Stimulated activated CD4-positive, alpha-beta T cell treated with anti-CD3 and anti-CD28 coated beads, Interleukin-1b, Interleukin-23, amount 100 ng/mL, for 48 hours (primary cell): ENCODE measurements at regions not wholly inside any gene's neighbourhood (a gene's known extent, or its start where the extent isn't known, plus 50 kb on each side); places are given as distances from the start of the nearest gene placed in this dataset.
"Not testable (repeated sequence)": the region's sequence is repeated elsewhere in the genome, so short reads cannot be mapped to it uniquely, and the experiment has no call there.

ENCODE experiments used
- DNase-seq: peaks from one replicate; pipeline ENCODE4 v3.0.0-alpha.2; 2020

- DNase-seq: no peak
These were observed 379.5 kb upstream of the GJE1 start for GRCh38 chr6:141753180-141753579.

GRCh38 chr6:141752677-141753076 is 380.0 kb upstream of the GJE1 start:
- no peak for DNase-seq

GRCh38 chr6:141746324-141746723 is 386.4 kb upstream of the GJE1 start:
- not testable (repeated sequence) for DNase-seq

- no peak for DNase-seq
These were observed 387.8 kb upstream of the GJE1 start for GRCh38 chr6:141744971-141745370.

GRCh38 chr6:141744194-141744925 is 388.4 kb upstream of the GJE1 start:
- DNase-seq: no peak

- no peak for DNase-seq
These were observed 396.6 kb upstream of the GJE1 start for GRCh38 chr6:141736104-141736503.

- DNase-seq: no peak
These were observed 397.6 kb upstream of the GJE1 start for GRCh38 chr6:141735126-141735525.

- no peak for DNase-seq
These were observed 398.5 kb upstream of the GJE1 start for GRCh38 chr6:141734071-141734840.

- no peak for DNase-seq
These were observed 403.6 kb upstream of the GJE1 start for GRCh38 chr6:141729146-141729545.

GRCh38 chr6:141728330-141728729 is 404.4 kb upstream of the GJE1 start:
- DNase-seq: no peak

- no peak for DNase-seq
These were observed 406.5 kb upstream of the GJE1 start for GRCh38 chr6:141726248-141726647.

- DNase-seq: no peak
These were observed 408.0 kb upstream of the GJE1 start for GRCh38 chr6:141724731-141725130.

- no peak for DNase-seq
These were observed 413.2 kb upstream of the GJE1 start for GRCh38 chr6:141719476-141719875.

- DNase-seq: no peak
These were observed 427.3 kb upstream of the GJE1 start for GRCh38 chr6:141705431-141705830.

- DNase-seq: no peak
These were observed 428.6 kb upstream of the GJE1 start for GRCh38 chr6:141704151-141704550.

GRCh38 chr6:141701732-141702131 is 431.0 kb upstream of the GJE1 start:
- DNase-seq: no peak

- DNase-seq: no peak
These were observed 431.9 kb upstream of the GJE1 start for GRCh38 chr6:141700819-141701218.

- no peak for DNase-seq
These were observed 443.8 kb upstream of the GJE1 start for GRCh38 chr6:141688916-141689315.

GRCh38 chr6:141685416-141685815 is 447.3 kb upstream of the GJE1 start:
- no peak for DNase-seq

GRCh38 chr6:141682391-141682790 is 450.3 kb upstream of the GJE1 start:
- DNase-seq: no peak

- DNase-seq: no peak
These were observed 455.0 kb upstream of the GJE1 start for GRCh38 chr6:141677598-141678211.

- DNase-seq: no peak
These were observed 456.8 kb upstream of the GJE1 start for GRCh38 chr6:141675957-141676356.

- DNase-seq: no peak
These were observed 463.6 kb upstream of the GJE1 start for GRCh38 chr6:141669141-141669540.
